ENCODE measurements at regions not wholly inside any gene's neighbourhood (a gene's known extent, or its start where the extent isn't known, plus 50 kb on each side); places are given as distances from the start of the nearest gene placed in this dataset.

GRCh38 chr4:119794681-119795080 is 166.1 kb upstream of the PDE5A start:
- H3K9me3 ChIP-seq (replicated peaks; ENCODE audit: control insufficient read depth, insufficient read depth, low read length): no peaks in the 10 kb centered on the region
- H3K36me3 ChIP-seq (ENCODE audit: control insufficient read depth in 2 of 2, extremely low read depth in 1 of 2, insufficient read depth in 2 of 2, low read length in 2 of 2): no peaks in the 10 kb centered on the region
- TF ChIP-seq EZH2 (IDR thresholded peaks at IDR 0.05; ENCODE audit: borderline replicate concordance, low read depth, low read length, severe bottlenecking) (no peak), MYC (IDR thresholded peaks at IDR 0.05; ENCODE audit: low read depth, low read length) (no peak), POLR2AphosphoS5 (IDR thresholded peaks at IDR 0.05; ENCODE audit: insufficient read depth, low read depth, low read length) (no peak), POLR2A (IDR thresholded peaks at IDR 0.05; ENCODE audit: low read depth, low read length) (no peak), MAX (IDR thresholded peaks at IDR 0.05; ENCODE audit: insufficient read depth, insufficient read length) (no peak), GATA2 (IDR thresholded peaks at IDR 0.05; ENCODE audit: insufficient read depth, insufficient read length, low read depth, low read length) (no peak), FOS (IDR thresholded peaks at IDR 0.05; ENCODE audit: borderline replicate concordance, insufficient read depth, low read length) (no peak)
- H3K79me2 ChIP-seq (ENCODE audit: control insufficient read depth, insufficient read depth, low read length): no peaks in the 10 kb centered on the region
- BruUV-seq (replicated peaks): no TSS peak
- FAIRE-seq (no peak), DNase-seq (ENCODE audit: low read depth, low spot score) (no peak)
- H3K4me2 ChIP-seq (ENCODE audit: insufficient read depth, low read length): no peak overlapping the region
- no peak overlapping the region for H3K27ac ChIP-seq (ENCODE audit: insufficient read depth, low read depth, low read length)
- dilution Hi-C loops (cut with MboI; ENCODE audit: extremely low pct_ligation_motif_present, low sequenced_read_pairs): no loop called here
- intact Hi-C loops (cut with micrococcal nuclease): no loop called here
- H3K27me3 ChIP-seq (ENCODE audit: control insufficient read depth in 2 of 2, insufficient read depth in 2 of 2, low read length in 2 of 2): peaks cover 0 to 2% of the 10 kb centered on the region in 2 experiments
- no peak overlapping the region for H3K4me3 ChIP-seq (replicated peaks in 1 of 3; ENCODE audit: insufficient read depth in 1 of 3, low read depth in 1 of 3, low read length in 3 of 3)
- ChIA-PET POLR2A (no interaction called here), CTCF (no interaction called here)
- H3K4me1 ChIP-seq (ENCODE audit: control insufficient read depth, extremely low read depth, insufficient read depth, low read length): no peaks in the 10 kb centered on the region
- H3K9me1 ChIP-seq (replicated peaks; ENCODE audit: control insufficient read depth, extremely low read depth, insufficient read depth, low read length): no peaks in the 10 kb centered on the region
- no peak overlapping the region for H3K9ac ChIP-seq (replicated peaks; ENCODE audit: extremely low read depth, insufficient read depth, low read length)
- H4K20me1 ChIP-seq (replicated peaks; ENCODE audit: control insufficient read depth, extremely low read depth, insufficient read depth, low read length): no peaks in the 10 kb centered on the region
- H2AFZ ChIP-seq (ENCODE audit: low read depth, low read length): no peak overlapping the region

GRCh38 chr4:119794113-119794512 is 165.5 kb upstream of the PDE5A start:
- ChIA-PET CTCF (no interaction called here), POLR2A (no interaction called here)
- TF ChIP-seq CTCF (IDR thresholded peaks at IDR 0.05; ENCODE audit: extremely low read depth in 1 of 2, insufficient read depth in 1 of 2, low read depth in 1 of 2, low read length in 2 of 2): no peak
- no peak for TF ChIP-seq POLR2A (IDR thresholded peaks at IDR 0.05; ENCODE audit: low read depth, low read length)
- TF ChIP-seq POLR2AphosphoS5 (IDR thresholded peaks at IDR 0.05; ENCODE audit: insufficient read depth, low read depth, low read length): no peak
- no peak for TF ChIP-seq GATA2 (IDR thresholded peaks at IDR 0.05; ENCODE audit: insufficient read depth, insufficient read length, low read depth, low read length)
- no peak for TF ChIP-seq MAX (IDR thresholded peaks at IDR 0.05; ENCODE audit: insufficient read depth, insufficient read length)
- TF ChIP-seq JUN (IDR thresholded peaks at IDR 0.05; ENCODE audit: borderline replicate concordance, insufficient read depth, insufficient read length, low read depth): no peak
- no peak for TF ChIP-seq FOS (IDR thresholded peaks at IDR 0.05; ENCODE audit: borderline replicate concordance, insufficient read depth, low read length)
- no peak for TF ChIP-seq MYC (IDR thresholded peaks at IDR 0.05; ENCODE audit: low read depth, low read length)
- TF ChIP-seq EZH2 (IDR thresholded peaks at IDR 0.05; ENCODE audit: borderline replicate concordance, low read depth, low read length, severe bottlenecking): no peak
- Histone ChIP-seq H3K4me2 (ENCODE audit: insufficient read depth, low read length) (no peak overlapping the region), H3K4me1 (ENCODE audit: control insufficient read depth, extremely low read depth, insufficient read depth, low read length) (no peaks in the 10 kb centered on the region), H3K27ac (ENCODE audit: insufficient read depth, low read depth, low read length) (no peak overlapping the region), H4K20me1 (replicated peaks; ENCODE audit: control insufficient read depth, extremely low read depth, insufficient read depth, low read length) (no peaks in the 10 kb centered on the region), H2AFZ (ENCODE audit: low read depth, low read length) (no peak overlapping the region), H3K79me2 (ENCODE audit: control insufficient read depth, insufficient read depth, low read length) (no peaks in the 10 kb centered on the region), H3K9ac (replicated peaks; ENCODE audit: extremely low read depth, insufficient read depth, low read length) (no peak overlapping the region), H3K9me1 (replicated peaks; ENCODE audit: control insufficient read depth, extremely low read depth, insufficient read depth, low read length) (no peaks in the 10 kb centered on the region), H3K4me3 (replicated peaks in 1 of 3; ENCODE audit: insufficient read depth in 1 of 3, low read depth in 1 of 3, low read length in 3 of 3) (no peak overlapping the region), H3K36me3 (ENCODE audit: control insufficient read depth in 2 of 2, extremely low read depth in 1 of 2, insufficient read depth in 2 of 2, low read length in 2 of 2) (no peaks in the 10 kb centered on the region), H3K9me3 (replicated peaks; ENCODE audit: control insufficient read depth, insufficient read depth, low read length) (no peaks in the 10 kb centered on the region), H3K27me3 (ENCODE audit: control insufficient read depth in 2 of 2, insufficient read depth in 2 of 2, low read length in 2 of 2) (peaks cover 0 to 2% of the 10 kb centered on the region in 2 experiments)
- dilution Hi-C loops (cut with MboI; ENCODE audit: extremely low pct_ligation_motif_present, low sequenced_read_pairs) (no loop called here), intact Hi-C loops (cut with micrococcal nuclease) (no loop called here)
- BruUV-seq (replicated peaks): no TSS peak
- DNase-seq (ENCODE audit: low read depth, low spot score) (no peak), FAIRE-seq (no peak)
